GM23338 (cell line): ENCODE measurements at regions not wholly inside any gene's neighbourhood (a gene's known extent, or its start where the extent isn't known, plus 50 kb on each side); places are given as distances from the start of the nearest gene placed in this dataset.

Source experiments
- ATAC-seq: fragments of 200-7000 bp; cut with Tn5 transposase; 3 replicates; pipeline ENCODE4 v1.9.1; 2020
- DNase-seq: peaks from one replicate; pipeline ENCODE4 v3.0.0-alpha.2; 2015; ENCODE audit warnings: low spot score
- H2AFZ ChIP-seq: fragments of 200-600 bp; sonication (generic); 2 replicates; pipeline ENCODE4 v1.8.0; 2016; ENCODE audit warnings: antibody characterized with exemption, mild to moderate bottlenecking, moderate library complexity
- H3F3A ChIP-seq: fragments of 200-600 bp; sonication (generic); replicated peaks from 2 replicates; pipeline ENCODE4 v1.8.0; 2017; ENCODE audit warnings: antibody characterized with exemption, mixed run types, low read depth
- H3K27ac ChIP-seq: fragments of 200-600 bp; sonication (generic); 2 replicates; pipeline ENCODE4 v1.6.1; 2016; ENCODE audit warnings: low read depth
- H3K27me3 ChIP-seq: fragments of 200-600 bp; sonication (generic); 2 replicates; pipeline ENCODE4 v1.8.0; 2016; ENCODE audit warnings: mild to moderate bottlenecking, mixed run types, moderate library complexity; ENCODE audit not compliant: insufficient read depth
- H3K36me3 ChIP-seq: fragments of 200-600 bp; sonication (generic); 2 replicates; pipeline ENCODE4 v1.8.0; 2016; ENCODE audit warnings: mild to moderate bottlenecking; ENCODE audit not compliant: insufficient read depth
- H3K4me1 ChIP-seq: fragments of 200-600 bp; sonication (generic); 2 replicates; pipeline ENCODE4 v1.8.0; 2016; ENCODE audit warnings: mild to moderate bottlenecking, moderate library complexity; ENCODE audit not compliant: insufficient read depth
- H3K4me2 ChIP-seq: fragments of 200-600 bp; sonication (generic); 2 replicates; pipeline ENCODE4 v1.7.1; 2017; ENCODE audit warnings: mixed run types
- H3K4me3 ChIP-seq: fragments of 200-600 bp; sonication (generic); 2 replicates; pipeline ENCODE4 v1.6.1; 2016; ENCODE audit warnings: mixed run types
- H3K79me2 ChIP-seq: fragments of 200-600 bp; sonication (generic); replicated peaks from 2 replicates; pipeline ENCODE4 v1.8.0; 2017; ENCODE audit warnings: mild to moderate bottlenecking; ENCODE audit not compliant: insufficient read depth
- H3K9me2 ChIP-seq: fragments of 200-600 bp; sonication (generic); 2 replicates; pipeline ENCODE4 v1.8.0; 2017; ENCODE audit not compliant: insufficient read depth
- H4K20me1 ChIP-seq: fragments of 200-600 bp; sonication (generic); replicated peaks from 2 replicates; pipeline ENCODE4 v1.8.0; 2017; ENCODE audit warnings: mild to moderate bottlenecking; ENCODE audit not compliant: insufficient read depth
- H3K27ac Mint-ChIP-seq: 2 replicates; pipeline ENCODE4 v1.8.0; 2020; ENCODE audit warnings: inconsistent platforms, mild to moderate bottlenecking, moderate library complexity, mixed read lengths
- H3K27me3 Mint-ChIP-seq: 3 replicates; pipeline ENCODE4 v1.8.0; 2022; ENCODE audit warnings: low read depth, mild to moderate bottlenecking, moderate library complexity, mixed read lengths, inconsistent platforms; ENCODE audit not compliant: insufficient read depth, poor library complexity
- H3K36me3 Mint-ChIP-seq: 3 replicates; pipeline ENCODE4 v1.8.0; 2021; ENCODE audit warnings: low read depth, mild to moderate bottlenecking, inconsistent platforms, moderate library complexity, mixed read lengths
- H3K4me1 Mint-ChIP-seq: 3 replicates; pipeline ENCODE4 v1.8.0; 2020; ENCODE audit warnings: mild to moderate bottlenecking, inconsistent platforms, mixed read lengths
- H3K4me3 Mint-ChIP-seq: 3 replicates; pipeline ENCODE4 v1.8.0; 2021; ENCODE audit warnings: moderate library complexity, mild to moderate bottlenecking, inconsistent platforms, mixed read lengths
- H3K9me3 Mint-ChIP-seq: 3 replicates; pipeline ENCODE4 v1.8.0; 2020; ENCODE audit warnings: moderate library complexity, mild to moderate bottlenecking, inconsistent platforms, mixed read lengths
- CREB1 ChIP-seq: fragments of 250-450 bp; sonication (Bioruptor Pico); IDR thresholded peaks from 2 replicates; pipeline ENCODE4 v1.5.0; 2020; ENCODE audit warnings: low read depth, mild to moderate bottlenecking, moderate library complexity
- EZH2 ChIP-seq: fragments of 200-600 bp; sonication (generic); IDR thresholded peaks from one replicate; pipeline ENCODE4 v1.8.0; 2017; ENCODE audit warnings: antibody characterized with exemption, mild to moderate bottlenecking, low read depth; ENCODE audit not compliant: unreplicated experiment
- EZH2phosphoT487 ChIP-seq: fragments of 200-600 bp; sonication (generic); IDR thresholded peaks from one replicate; pipeline ENCODE4 v1.8.1; 2018; ENCODE audit warnings: antibody characterized with exemption; ENCODE audit not compliant: unreplicated experiment
- JUNB ChIP-seq: IDR thresholded peaks from one replicate; pipeline ENCODE4 v1.6.1; 2016; ENCODE audit warnings: antibody characterized with exemption; ENCODE audit not compliant: unreplicated experiment
- NANOG ChIP-seq: IDR thresholded peaks from 2 replicates; pipeline ENCODE4 v1.6.1; 2016; ENCODE audit warnings: antibody characterized with exemption, borderline replicate concordance
- POLR2AphosphoS5 ChIP-seq: IDR thresholded peaks from 2 replicates; pipeline ENCODE4 v1.6.1; 2016; ENCODE audit warnings: antibody characterized with exemption, low read depth
- STAT1 ChIP-seq: IDR thresholded peaks from one replicate; pipeline ENCODE4 v1.6.1; 2016; ENCODE audit warnings: antibody characterized with exemption; ENCODE audit not compliant: unreplicated experiment
- ZNF114 ChIP-seq: fragments of 250-450 bp; sonication (Bioruptor Pico); IDR thresholded peaks from 2 replicates; pipeline ENCODE4 v1.5.0; 2020; ENCODE audit warnings: mild to moderate bottlenecking, moderate library complexity
- ZNF331 ChIP-seq: fragments of 250-450 bp; sonication (Bioruptor Pico); IDR thresholded peaks from 2 replicates; pipeline ENCODE4 v1.5.0; 2020; ENCODE audit warnings: low read depth, mild to moderate bottlenecking, moderate library complexity
- TF ChIP-seq, protein P1 (sequence below): fragments of 250-450 bp; sonication (Bioruptor Pico); IDR thresholded peaks from 2 replicates; pipeline ENCODE4 v1.5.0; 2020; ENCODE audit warnings: mild to moderate bottlenecking, moderate library complexity
- TF ChIP-seq, protein P2 (sequence below): IDR thresholded peaks from 2 replicates; pipeline ENCODE4 v1.6.1; 2016; ENCODE audit warnings: antibody characterized with exemption
- TF ChIP-seq, protein P3 (sequence below), 2 experiments: fragments of 200-600 bp in 1 of 2; sonication (generic) in 1 of 2; conservative IDR thresholded peaks; 2 replicates each; pipeline versions ENCODE4 v1.5.1 to v1.6.1; 2016 to 2017; ENCODE audit warnings: antibody characterized with exemption in 2 of 2, low read depth in 2 of 2, mild to moderate bottlenecking in 2 of 2, moderate library complexity in 1 of 2
- TF ChIP-seq, protein P4 (sequence below): IDR thresholded peaks from one replicate; pipeline ENCODE4 v1.6.1; 2018; ENCODE audit warnings: antibody characterized with exemption; ENCODE audit not compliant: unreplicated experiment

DNA sequence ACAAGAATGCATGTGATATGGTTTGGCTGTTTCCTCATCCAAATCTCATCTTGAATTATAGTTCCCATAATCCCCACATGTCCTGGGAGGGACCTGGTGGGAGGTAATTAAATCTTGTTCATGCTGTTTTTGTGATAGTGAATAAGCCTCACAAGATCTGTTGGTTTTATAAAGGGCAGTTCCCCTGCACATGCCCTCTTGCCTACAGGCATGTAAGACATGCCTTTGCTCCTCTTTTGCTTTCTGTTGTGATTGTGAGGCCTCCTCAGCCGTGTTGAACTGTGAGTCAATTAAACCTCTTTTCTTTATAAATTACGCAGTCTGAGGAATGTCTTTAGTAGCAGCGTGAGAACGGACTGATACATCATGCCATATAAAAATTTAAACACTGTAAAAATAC, 1537.0 kb downstream of the OTOL1 start:
- Histone ChIP-seq H3K27ac (no peak overlapping the region), H3K27me3 (no peaks in the 10 kb centered on the region), H3K4me3 (no peak overlapping the region), H3K36me3 (no peaks in the 10 kb centered on the region), H3F3A (no peaks in the 10 kb centered on the region), H4K20me1 (no peaks in the 10 kb centered on the region), H3K4me1 (no peaks in the 10 kb centered on the region), H2AFZ (no peak overlapping the region), H3K9me2 (no peaks in the 10 kb centered on the region), H3K79me2 (no peaks in the 10 kb centered on the region), H3K4me2 (no peak overlapping the region)
- Mint-ChIP-seq H3K4me1 (peaks cover 4% of the 10 kb centered on the region; the same call in 2 of the 3 replicates), H3K4me3 (no peak overlapping the region), H3K27ac (no peak overlapping the region), H3K36me3 (no peaks in the 10 kb centered on the region), H3K9me3 (no peaks in the 10 kb centered on the region), H3K27me3 (no peaks in the 10 kb centered on the region)
- DNase-seq (no peak), ATAC-seq (no peak)
- TF ChIP-seq, protein P1, sequence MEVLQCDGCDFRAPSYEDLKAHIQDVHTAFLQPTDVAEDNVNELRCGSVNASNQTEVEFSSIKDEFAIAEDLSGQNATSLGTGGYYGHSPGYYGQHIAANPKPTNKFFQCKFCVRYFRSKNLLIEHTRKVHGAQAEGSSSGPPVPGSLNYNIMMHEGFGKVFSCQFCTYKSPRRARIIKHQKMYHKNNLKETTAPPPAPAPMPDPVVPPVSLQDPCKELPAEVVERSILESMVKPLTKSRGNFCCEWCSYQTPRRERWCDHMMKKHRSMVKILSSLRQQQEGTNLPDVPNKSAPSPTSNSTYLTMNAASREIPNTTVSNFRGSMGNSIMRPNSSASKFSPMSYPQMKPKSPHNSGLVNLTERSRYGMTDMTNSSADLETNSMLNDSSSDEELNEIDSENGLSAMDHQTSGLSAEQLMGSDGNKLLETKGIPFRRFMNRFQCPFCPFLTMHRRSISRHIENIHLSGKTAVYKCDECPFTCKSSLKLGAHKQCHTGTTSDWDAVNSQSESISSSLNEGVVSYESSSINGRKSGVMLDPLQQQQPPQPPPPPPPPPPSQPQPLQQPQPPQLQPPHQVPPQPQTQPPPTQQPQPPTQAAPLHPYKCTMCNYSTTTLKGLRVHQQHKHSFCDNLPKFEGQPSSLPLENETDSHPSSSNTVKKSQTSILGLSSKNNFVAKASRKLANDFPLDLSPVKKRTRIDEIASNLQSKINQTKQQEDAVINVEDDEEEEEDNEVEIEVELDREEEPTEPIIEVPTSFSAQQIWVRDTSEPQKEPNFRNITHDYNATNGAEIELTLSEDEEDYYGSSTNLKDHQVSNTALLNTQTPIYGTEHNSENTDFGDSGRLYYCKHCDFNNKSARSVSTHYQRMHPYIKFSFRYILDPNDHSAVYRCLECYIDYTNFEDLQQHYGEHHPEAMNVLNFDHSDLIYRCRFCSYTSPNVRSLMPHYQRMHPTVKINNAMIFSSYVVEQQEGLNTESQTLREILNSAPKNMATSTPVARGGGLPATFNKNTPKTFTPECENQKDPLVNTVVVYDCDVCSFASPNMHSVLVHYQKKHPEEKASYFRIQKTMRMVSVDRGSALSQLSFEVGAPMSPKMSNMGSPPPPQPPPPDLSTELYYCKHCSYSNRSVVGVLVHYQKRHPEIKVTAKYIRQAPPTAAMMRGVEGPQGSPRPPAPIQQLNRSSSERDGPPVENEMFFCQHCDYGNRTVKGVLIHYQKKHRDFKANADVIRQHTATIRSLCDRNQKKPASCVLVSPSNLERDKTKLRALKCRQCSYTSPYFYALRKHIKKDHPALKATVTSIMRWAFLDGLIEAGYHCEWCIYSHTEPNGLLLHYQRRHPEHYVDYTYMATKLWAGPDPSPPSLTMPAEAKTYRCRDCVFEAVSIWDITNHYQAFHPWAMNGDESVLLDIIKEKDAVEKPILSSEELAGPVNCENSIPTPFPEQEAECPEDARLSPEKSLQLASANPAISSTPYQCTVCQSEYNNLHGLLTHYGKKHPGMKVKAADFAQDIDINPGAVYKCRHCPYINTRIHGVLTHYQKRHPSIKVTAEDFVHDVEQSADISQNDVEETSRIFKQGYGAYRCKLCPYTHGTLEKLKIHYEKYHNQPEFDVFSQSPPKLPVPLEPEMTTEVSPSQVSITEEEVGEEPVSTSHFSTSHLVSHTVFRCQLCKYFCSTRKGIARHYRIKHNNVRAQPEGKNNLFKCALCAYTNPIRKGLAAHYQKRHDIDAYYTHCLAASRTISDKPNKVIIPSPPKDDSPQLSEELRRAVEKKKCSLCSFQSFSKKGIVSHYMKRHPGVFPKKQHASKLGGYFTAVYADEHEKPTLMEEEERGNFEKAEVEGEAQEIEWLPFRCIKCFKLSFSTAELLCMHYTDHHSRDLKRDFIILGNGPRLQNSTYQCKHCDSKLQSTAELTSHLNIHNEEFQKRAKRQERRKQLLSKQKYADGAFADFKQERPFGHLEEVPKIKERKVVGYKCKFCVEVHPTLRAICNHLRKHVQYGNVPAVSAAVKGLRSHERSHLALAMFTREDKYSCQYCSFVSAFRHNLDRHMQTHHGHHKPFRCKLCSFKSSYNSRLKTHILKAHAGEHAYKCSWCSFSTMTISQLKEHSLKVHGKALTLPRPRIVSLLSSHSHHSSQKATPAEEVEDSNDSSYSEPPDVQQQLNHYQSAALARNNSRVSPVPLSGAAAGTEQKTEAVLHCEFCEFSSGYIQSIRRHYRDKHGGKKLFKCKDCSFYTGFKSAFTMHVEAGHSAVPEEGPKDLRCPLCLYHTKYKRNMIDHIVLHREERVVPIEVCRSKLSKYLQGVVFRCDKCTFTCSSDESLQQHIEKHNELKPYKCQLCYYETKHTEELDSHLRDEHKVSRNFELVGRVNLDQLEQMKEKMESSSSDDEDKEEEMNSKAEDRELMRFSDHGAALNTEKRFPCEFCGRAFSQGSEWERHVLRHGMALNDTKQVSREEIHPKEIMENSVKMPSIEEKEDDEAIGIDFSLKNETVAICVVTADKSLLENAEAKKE (CRISPR knock-in tag) = no peak
- TF ChIP-seq POLR2AphosphoS5 = no peak
- no peak for TF ChIP-seq NANOG
- no peak for TF ChIP-seq JUNB
- TF ChIP-seq STAT1 = no peak
- TF ChIP-seq, protein P2, sequence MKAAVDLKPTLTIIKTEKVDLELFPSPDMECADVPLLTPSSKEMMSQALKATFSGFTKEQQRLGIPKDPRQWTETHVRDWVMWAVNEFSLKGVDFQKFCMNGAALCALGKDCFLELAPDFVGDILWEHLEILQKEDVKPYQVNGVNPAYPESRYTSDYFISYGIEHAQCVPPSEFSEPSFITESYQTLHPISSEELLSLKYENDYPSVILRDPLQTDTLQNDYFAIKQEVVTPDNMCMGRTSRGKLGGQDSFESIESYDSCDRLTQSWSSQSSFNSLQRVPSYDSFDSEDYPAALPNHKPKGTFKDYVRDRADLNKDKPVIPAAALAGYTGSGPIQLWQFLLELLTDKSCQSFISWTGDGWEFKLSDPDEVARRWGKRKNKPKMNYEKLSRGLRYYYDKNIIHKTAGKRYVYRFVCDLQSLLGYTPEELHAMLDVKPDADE = no peak
- TF ChIP-seq, protein P3, sequence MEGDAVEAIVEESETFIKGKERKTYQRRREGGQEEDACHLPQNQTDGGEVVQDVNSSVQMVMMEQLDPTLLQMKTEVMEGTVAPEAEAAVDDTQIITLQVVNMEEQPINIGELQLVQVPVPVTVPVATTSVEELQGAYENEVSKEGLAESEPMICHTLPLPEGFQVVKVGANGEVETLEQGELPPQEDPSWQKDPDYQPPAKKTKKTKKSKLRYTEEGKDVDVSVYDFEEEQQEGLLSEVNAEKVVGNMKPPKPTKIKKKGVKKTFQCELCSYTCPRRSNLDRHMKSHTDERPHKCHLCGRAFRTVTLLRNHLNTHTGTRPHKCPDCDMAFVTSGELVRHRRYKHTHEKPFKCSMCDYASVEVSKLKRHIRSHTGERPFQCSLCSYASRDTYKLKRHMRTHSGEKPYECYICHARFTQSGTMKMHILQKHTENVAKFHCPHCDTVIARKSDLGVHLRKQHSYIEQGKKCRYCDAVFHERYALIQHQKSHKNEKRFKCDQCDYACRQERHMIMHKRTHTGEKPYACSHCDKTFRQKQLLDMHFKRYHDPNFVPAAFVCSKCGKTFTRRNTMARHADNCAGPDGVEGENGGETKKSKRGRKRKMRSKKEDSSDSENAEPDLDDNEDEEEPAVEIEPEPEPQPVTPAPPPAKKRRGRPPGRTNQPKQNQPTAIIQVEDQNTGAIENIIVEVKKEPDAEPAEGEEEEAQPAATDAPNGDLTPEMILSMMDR (conservative IDR thresholded peaks at IDR 0.05; ENCODE audit: low read depth in 2 of 2) = no peak
- TF ChIP-seq ZNF114 = no peak
- TF ChIP-seq ZNF331 (CRISPR knock-in tag) = no peak
- TF ChIP-seq, protein P4, sequence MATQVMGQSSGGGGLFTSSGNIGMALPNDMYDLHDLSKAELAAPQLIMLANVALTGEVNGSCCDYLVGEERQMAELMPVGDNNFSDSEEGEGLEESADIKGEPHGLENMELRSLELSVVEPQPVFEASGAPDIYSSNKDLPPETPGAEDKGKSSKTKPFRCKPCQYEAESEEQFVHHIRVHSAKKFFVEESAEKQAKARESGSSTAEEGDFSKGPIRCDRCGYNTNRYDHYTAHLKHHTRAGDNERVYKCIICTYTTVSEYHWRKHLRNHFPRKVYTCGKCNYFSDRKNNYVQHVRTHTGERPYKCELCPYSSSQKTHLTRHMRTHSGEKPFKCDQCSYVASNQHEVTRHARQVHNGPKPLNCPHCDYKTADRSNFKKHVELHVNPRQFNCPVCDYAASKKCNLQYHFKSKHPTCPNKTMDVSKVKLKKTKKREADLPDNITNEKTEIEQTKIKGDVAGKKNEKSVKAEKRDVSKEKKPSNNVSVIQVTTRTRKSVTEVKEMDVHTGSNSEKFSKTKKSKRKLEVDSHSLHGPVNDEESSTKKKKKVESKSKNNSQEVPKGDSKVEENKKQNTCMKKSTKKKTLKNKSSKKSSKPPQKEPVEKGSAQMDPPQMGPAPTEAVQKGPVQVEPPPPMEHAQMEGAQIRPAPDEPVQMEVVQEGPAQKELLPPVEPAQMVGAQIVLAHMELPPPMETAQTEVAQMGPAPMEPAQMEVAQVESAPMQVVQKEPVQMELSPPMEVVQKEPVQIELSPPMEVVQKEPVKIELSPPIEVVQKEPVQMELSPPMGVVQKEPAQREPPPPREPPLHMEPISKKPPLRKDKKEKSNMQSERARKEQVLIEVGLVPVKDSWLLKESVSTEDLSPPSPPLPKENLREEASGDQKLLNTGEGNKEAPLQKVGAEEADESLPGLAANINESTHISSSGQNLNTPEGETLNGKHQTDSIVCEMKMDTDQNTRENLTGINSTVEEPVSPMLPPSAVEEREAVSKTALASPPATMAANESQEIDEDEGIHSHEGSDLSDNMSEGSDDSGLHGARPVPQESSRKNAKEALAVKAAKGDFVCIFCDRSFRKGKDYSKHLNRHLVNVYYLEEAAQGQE = no peak
- TF ChIP-seq EZH2 = no peak
- TF ChIP-seq EZH2phosphoT487 = no peak
- no peak for TF ChIP-seq CREB1 (CRISPR knock-in tag)
